Amygdala (tissue), 56 donors: ENCODE measurements at regions not wholly inside any gene's neighbourhood (a gene's known extent, or its start where the extent isn't known, plus 50 kb on each side); places are given as distances from the start of the nearest gene placed in this dataset.

ENCODE experiments used
- DNase-seq, 56 donors: peaks; one replicate each; lab custom pipeline; 2025; lab: John Stamatoyannopoulos, UW

GRCh38 chr13:29713839-29714238 lies 118.4 kb upstream of the SLC7A1 start:
- no peak for DNase-seq

- DNase-seq: no peak
Observed at GRCh38 chr13:29711776-29712175, 116.3 kb upstream of the SLC7A1 start.

GRCh38 chr13:29710511-29710910 lies 115.0 kb upstream of the SLC7A1 start:
- no peak for DNase-seq

- DNase-seq: no peak
Observed at GRCh38 chr13:29709407-29710069, 114.0 kb upstream of the SLC7A1 start.

GRCh38 chr13:29707876-29708543 lies 112.5 kb upstream of the SLC7A1 start:
- peak in 8 of 56 donors; percentile 2 to 17 (median 6) for DNase-seq

GRCh38 chr13:29706923-29707322 lies 111.4 kb upstream of the SLC7A1 start:
- no peak for DNase-seq

- DNase-seq: no peak
Observed at GRCh38 chr13:29704648-29705047, 109.2 kb upstream of the SLC7A1 start.

- no peak for DNase-seq
Observed at GRCh38 chr13:29703421-29703820, 107.9 kb upstream of the SLC7A1 start.

- no peak for DNase-seq
Observed at GRCh38 chr13:29702912-29703351, 107.4 kb upstream of the SLC7A1 start.

GRCh38 chr13:29698106-29698505 lies 102.6 kb upstream of the SLC7A1 start:
- DNase-seq: no peak

- DNase-seq: no peak
Observed at GRCh38 chr13:29696606-29697005, 101.1 kb upstream of the SLC7A1 start.

- DNase-seq: no peak
Observed at GRCh38 chr13:29693275-29693945, 97.9 kb upstream of the SLC7A1 start.

- no peak for DNase-seq
Observed at GRCh38 chr13:29689548-29689947, 94.1 kb upstream of the SLC7A1 start.

- no peak for DNase-seq
Observed at GRCh38 chr13:29688193-29688592, 92.7 kb upstream of the SLC7A1 start.

GRCh38 chr13:29684441-29684840 lies 89.0 kb upstream of the SLC7A1 start:
- DNase-seq: peak in 1 of 56 donors; percentile 9

- no peak for DNase-seq
Observed at GRCh38 chr13:29683041-29683440, 87.6 kb upstream of the SLC7A1 start.

- no peak for DNase-seq
Observed at GRCh38 chr13:29681864-29682263, 86.4 kb upstream of the SLC7A1 start.

- no peak for DNase-seq
Observed at GRCh38 chr13:29679396-29680053, 84.0 kb upstream of the SLC7A1 start.

- DNase-seq: no peak
Observed at GRCh38 chr13:29677627-29678026, 82.1 kb upstream of the SLC7A1 start.

GRCh38 chr13:29676941-29677452 lies 81.5 kb upstream of the SLC7A1 start:
- DNase-seq: no peak

- DNase-seq: no peak
Observed at GRCh38 chr13:29676535-29676934, 81.0 kb upstream of the SLC7A1 start.
